ENCODE measurements at regions not wholly inside any gene's neighbourhood (a gene's known extent, or its start where the extent isn't known, plus 50 kb on each side); places are given as distances from the start of the nearest gene placed in this dataset.

DNA sequence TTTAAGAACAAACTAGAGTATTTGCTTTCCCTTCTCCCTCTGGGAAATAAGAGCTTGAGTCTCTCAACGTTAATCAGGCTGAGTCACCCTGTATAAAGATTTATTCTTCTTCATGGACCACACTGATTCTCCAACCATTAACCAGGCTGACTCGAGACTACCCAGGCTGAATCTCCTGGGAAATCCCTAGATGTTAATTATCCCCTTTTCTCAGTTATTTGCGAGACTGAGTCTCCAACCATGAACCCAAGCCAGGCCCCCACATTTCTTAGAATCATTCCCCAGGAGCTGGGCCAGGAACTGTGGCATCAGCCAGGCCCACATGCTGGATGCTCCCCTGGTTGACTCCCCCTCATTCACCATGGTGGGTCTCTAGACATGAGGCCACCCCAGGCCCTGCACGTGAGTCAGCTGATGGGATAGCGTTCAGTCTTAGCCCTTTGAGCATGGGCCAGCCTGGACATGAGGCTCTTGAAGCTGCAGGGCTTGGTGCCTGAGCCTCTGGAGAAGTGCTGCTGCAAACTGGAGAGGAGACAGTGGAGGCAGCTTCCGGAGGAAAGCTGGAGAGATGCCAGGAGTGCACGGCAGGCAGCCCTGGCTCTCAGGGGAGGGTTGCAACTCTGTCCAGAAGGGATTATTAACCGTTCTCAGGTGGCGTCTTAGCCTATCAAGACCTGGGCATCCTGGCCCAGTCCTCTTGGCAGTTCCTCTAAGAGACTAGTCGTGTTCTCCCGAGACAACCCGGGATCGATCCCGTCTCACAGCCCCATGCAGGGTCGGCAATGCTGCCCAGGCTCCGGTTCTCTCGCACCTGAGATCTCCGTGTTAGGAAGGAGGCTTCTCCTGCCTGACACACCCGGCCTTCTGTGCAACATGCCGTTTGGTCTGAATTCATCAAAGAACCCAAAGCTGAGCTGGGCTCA is 296.6 kb downstream of the ADGRD1 start:
- TF ChIP-seq, protein P1, sequence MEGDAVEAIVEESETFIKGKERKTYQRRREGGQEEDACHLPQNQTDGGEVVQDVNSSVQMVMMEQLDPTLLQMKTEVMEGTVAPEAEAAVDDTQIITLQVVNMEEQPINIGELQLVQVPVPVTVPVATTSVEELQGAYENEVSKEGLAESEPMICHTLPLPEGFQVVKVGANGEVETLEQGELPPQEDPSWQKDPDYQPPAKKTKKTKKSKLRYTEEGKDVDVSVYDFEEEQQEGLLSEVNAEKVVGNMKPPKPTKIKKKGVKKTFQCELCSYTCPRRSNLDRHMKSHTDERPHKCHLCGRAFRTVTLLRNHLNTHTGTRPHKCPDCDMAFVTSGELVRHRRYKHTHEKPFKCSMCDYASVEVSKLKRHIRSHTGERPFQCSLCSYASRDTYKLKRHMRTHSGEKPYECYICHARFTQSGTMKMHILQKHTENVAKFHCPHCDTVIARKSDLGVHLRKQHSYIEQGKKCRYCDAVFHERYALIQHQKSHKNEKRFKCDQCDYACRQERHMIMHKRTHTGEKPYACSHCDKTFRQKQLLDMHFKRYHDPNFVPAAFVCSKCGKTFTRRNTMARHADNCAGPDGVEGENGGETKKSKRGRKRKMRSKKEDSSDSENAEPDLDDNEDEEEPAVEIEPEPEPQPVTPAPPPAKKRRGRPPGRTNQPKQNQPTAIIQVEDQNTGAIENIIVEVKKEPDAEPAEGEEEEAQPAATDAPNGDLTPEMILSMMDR (IDR thresholded peaks at IDR 0.05; ENCODE audit: low read depth, low read length): no peak
- DNase-seq (ENCODE audit: extremely low read depth, low read depth): no peak

DNA sequence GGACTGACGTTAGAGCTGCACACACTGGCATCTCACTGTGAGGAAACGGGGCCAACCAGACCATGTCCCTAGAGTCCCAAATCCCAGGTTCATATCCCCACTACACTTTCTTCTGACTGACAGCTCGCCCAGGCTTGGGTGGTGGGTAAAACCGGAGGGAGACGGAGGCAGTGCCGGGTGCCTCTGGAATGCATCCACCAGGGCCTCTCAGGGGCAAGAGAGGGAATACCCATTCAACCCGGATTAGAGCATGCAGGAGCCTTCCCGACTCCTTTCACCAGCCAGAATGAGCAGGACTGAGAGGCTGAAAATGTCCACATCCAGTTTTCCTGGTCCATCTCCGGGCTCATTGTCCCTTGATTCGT is 297.2 kb downstream of the ADGRD1 start:
- TF ChIP-seq, protein P1 (IDR thresholded peaks at IDR 0.05; ENCODE audit: low read depth, low read length): no peak
- DNase-seq (ENCODE audit: extremely low read depth, low read depth): no peak

- DNase-seq (ENCODE audit: extremely low read depth, low read depth): no peak
- TF ChIP-seq, protein P1 (IDR thresholded peaks at IDR 0.05; ENCODE audit: low read depth, low read length): no peak
Observed at GRCh38 chr12:131251336-131252101, 297.8 kb downstream of the ADGRD1 start.

GRCh38 chr12:131253376-131254026 is 299.8 kb downstream of the ADGRD1 start:
- DNase-seq (ENCODE audit: extremely low read depth, low read depth): no peak
- TF ChIP-seq, protein P1 (IDR thresholded peaks at IDR 0.05; ENCODE audit: low read depth, low read length): no peak

GRCh38 chr12:131254374-131254773 is 300.7 kb downstream of the ADGRD1 start:
- no peak for DNase-seq (ENCODE audit: extremely low read depth, low read depth)
- TF ChIP-seq, protein P1 (IDR thresholded peaks at IDR 0.05; ENCODE audit: low read depth, low read length): no peak

DNA sequence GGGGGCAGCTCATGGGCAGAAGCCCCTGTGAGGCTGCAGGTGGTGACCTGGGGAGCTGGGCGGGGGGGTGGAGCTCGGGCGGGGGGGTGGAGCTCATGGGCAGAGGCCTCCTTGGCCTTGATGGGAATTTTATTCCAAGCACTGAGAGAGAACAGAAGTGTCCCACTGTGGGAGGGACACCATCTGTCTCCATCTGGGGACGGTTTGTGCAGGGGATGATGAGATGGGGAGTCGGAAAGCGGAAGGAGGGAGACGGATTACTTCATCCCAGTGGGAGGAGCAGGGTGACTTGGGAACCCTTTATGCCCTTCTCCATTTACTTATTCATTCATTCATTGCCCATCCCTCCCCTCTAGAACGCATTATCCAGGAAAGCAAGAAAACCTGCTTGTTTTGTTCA is 304.7 kb downstream of the ADGRD1 start:
- no peak for DNase-seq (ENCODE audit: extremely low read depth, low read depth)
- TF ChIP-seq, protein P1 (IDR thresholded peaks at IDR 0.05; ENCODE audit: low read depth, low read length): no peak
